H1 (cell line): ENCODE measurements at regions not wholly inside any gene's neighbourhood (a gene's known extent, or its start where the extent isn't known, plus 50 kb on each side); places are given as distances from the start of the nearest gene placed in this dataset.

ENCODE experiments used
- CHD1 ChIP-seq: IDR thresholded peaks from 2 replicates; pipeline ENCODE4 v1.6.1; 2012; ENCODE audit warnings: low read depth, low read length, improper control_type of control experiment
- CREB1 ChIP-seq: IDR thresholded peaks from 2 replicates; pipeline ENCODE4 v1.6.1; 2012; ENCODE audit warnings: inconsistent platforms
- HDAC6 ChIP-seq: IDR thresholded peaks from one replicate; pipeline ENCODE4 v1.7.1; 2012; ENCODE audit warnings: low read depth, mild to moderate bottlenecking, inconsistent platforms, low read length, moderate library complexity
- SIX5 ChIP-seq: IDR thresholded peaks from 2 replicates; pipeline ENCODE4 v1.6.1; 2011; ENCODE audit warnings: mild to moderate bottlenecking, low read depth, low read length

- no peak for TF ChIP-seq CREB1
- TF ChIP-seq HDAC6, result no peak
- no peak for TF ChIP-seq CHD1
- TF ChIP-seq SIX5, result no peak
Measured at GRCh38 chr5:56616454-56617160, 198.7 kb upstream of the MAP3K1 start (continued).
